ENCODE measurements at regions not wholly inside any gene's neighbourhood (a gene's known extent, or its start where the extent isn't known, plus 50 kb on each side); places are given as distances from the start of the nearest gene placed in this dataset.

DNA sequence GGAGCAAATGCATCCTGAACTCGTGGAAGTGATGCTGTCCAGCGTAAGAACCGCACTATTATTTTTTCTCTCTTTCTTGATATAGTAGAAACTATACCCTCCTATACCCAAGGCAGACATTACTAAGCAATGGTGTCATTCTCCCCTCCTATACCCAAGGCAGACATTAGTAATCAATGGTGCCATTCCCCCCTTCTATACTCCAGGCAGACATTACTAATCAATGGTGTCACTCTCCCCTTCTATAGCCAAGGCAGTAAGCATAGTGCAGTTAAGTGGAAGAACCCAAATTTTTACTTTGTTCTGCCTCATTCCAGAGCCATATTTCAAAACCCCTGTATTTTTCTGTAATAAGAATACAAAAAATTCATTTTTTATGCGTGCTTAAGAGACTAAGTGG lies 506.2 kb upstream of the EEF2KMT start:
- TF ChIP-seq, protein P1, sequence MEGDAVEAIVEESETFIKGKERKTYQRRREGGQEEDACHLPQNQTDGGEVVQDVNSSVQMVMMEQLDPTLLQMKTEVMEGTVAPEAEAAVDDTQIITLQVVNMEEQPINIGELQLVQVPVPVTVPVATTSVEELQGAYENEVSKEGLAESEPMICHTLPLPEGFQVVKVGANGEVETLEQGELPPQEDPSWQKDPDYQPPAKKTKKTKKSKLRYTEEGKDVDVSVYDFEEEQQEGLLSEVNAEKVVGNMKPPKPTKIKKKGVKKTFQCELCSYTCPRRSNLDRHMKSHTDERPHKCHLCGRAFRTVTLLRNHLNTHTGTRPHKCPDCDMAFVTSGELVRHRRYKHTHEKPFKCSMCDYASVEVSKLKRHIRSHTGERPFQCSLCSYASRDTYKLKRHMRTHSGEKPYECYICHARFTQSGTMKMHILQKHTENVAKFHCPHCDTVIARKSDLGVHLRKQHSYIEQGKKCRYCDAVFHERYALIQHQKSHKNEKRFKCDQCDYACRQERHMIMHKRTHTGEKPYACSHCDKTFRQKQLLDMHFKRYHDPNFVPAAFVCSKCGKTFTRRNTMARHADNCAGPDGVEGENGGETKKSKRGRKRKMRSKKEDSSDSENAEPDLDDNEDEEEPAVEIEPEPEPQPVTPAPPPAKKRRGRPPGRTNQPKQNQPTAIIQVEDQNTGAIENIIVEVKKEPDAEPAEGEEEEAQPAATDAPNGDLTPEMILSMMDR (IDR thresholded peaks at IDR 0.05; ENCODE audit: low read depth, low read length, poor library complexity, severe bottlenecking): no peak
- TF ChIP-seq EZH2phosphoT487 (IDR thresholded peaks at IDR 0.05; ENCODE audit: borderline replicate concordance, low read length): no peak
